Ascending aorta (tissue), 2 donors: ENCODE measurements at regions not wholly inside any gene's neighbourhood (a gene's known extent, or its start where the extent isn't known, plus 50 kb on each side); places are given as distances from the start of the nearest gene placed in this dataset.

Source experiments
- DNase-seq, 2 donors: peaks; one replicate each; pipeline ENCODE4 v3.0.0-alpha.2; 2019; ENCODE audit warnings: low spot score in 2 of 2
- H3K27ac ChIP-seq, 2 donors: fragments of 200-600 bp; sonication (generic); one replicate each; pipeline ENCODE4 v1.5.1; 2016 to 2017; ENCODE audit warnings: mild to moderate bottlenecking in 1 of 2
- H3K27me3 ChIP-seq: fragments of 200-600 bp; sonication (generic); one replicate; pipeline ENCODE4 v1.5.1; 2017
- H3K36me3 ChIP-seq, 2 donors: fragments of 200-600 bp; sonication (generic); one replicate each; pipeline ENCODE4 v1.5.1; 2016
- H3K4me1 ChIP-seq, 2 donors: fragments of 200-600 bp; sonication (generic); one replicate each; pipeline ENCODE4 v1.5.1; 2016 to 2017; ENCODE audit warnings: mild to moderate bottlenecking in 1 of 2
- H3K4me3 ChIP-seq, 2 donors: fragments of 200-600 bp; sonication (generic); one replicate each; pipeline ENCODE4 v1.5.1; 2016 to 2017; ENCODE audit warnings: mild to moderate bottlenecking in 1 of 2
- H3K9me3 ChIP-seq, 2 donors: fragments of 200-600 bp; sonication (generic); one replicate each; pipeline ENCODE4 v1.5.1; 2016
- CTCF ChIP-seq, 3 experiments: fragments of 200-600 bp in 2 of 3; fragments of 450-650 bp in 1 of 3; sonication (generic) in 2 of 3; IDR thresholded peaks; one replicate each; pipeline ENCODE4 v1.5.1; 2016 to 2019; ENCODE audit warnings: antibody characterized with exemption in 3 of 3, mild to moderate bottlenecking in 1 of 3, moderate library complexity in 1 of 3
- intact Hi-C: fragments of 100-400 bp; cut with DNase I; formaldehyde crosslinking; loops from one replicate; pipeline ENCODE4 v1.15.1; 2023

GRCh38 chr10:44295644-44296241, 89.2 kb downstream of the CXCL12 start:
- Histone ChIP-seq H3K36me3 (no peaks in the 10 kb centered on the region), H3K4me3 (no peak overlapping the region), H3K4me1 (peaks cover 6 to 17% of the 10 kb centered on the region in 2 donors), H3K27me3 (no peaks in the 10 kb centered on the region), H3K9me3 (no peaks in the 10 kb centered on the region), H3K27ac (peak overlapping the region in 1 of 2 donors; percentile 91)
- intact Hi-C loops: no loop called here
- DNase-seq: no peak
- TF ChIP-seq CTCF (IDR thresholded peaks at IDR 0.05): no peak

- Histone ChIP-seq H3K27ac (peak overlapping the region; percentile 82 to 91), H3K4me3 (no peak overlapping the region), H3K4me1 (peaks cover 6 to 17% of the 10 kb centered on the region in 2 donors), H3K36me3 (no peaks in the 10 kb centered on the region), H3K27me3 (no peaks in the 10 kb centered on the region), H3K9me3 (no peaks in the 10 kb centered on the region)
- intact Hi-C loops: no loop called here
- TF ChIP-seq CTCF (IDR thresholded peaks at IDR 0.05): no peak
- no peak for DNase-seq
Measured at GRCh38 chr10:44294726-44295412, 90.0 kb downstream of the CXCL12 start.

GRCh38 chr10:44293842-44294241, 91.1 kb downstream of the CXCL12 start:
- no peak for TF ChIP-seq CTCF (IDR thresholded peaks at IDR 0.05)
- Histone ChIP-seq H3K36me3 (no peaks in the 10 kb centered on the region), H3K4me1 (peaks cover 6 to 17% of the 10 kb centered on the region in 2 donors), H3K27ac (peak overlapping the region; percentile 82 to 91), H3K9me3 (no peaks in the 10 kb centered on the region), H3K27me3 (no peaks in the 10 kb centered on the region), H3K4me3 (peak overlapping the region in 1 of 2 donors; percentile 7)
- intact Hi-C loops: no loop called here
- DNase-seq: peak in 1 of 2 donors; percentile 84

- intact Hi-C loops: no loop called here
- Histone ChIP-seq H3K27ac (peak overlapping the region; percentile 82 to 91), H3K27me3 (no peaks in the 10 kb centered on the region), H3K4me1 (peaks cover 6 to 17% of the 10 kb centered on the region in 2 donors), H3K4me3 (peak overlapping the region in 1 of 2 donors; percentile 7), H3K9me3 (no peaks in the 10 kb centered on the region), H3K36me3 (no peaks in the 10 kb centered on the region)
- no peak for TF ChIP-seq CTCF (IDR thresholded peaks at IDR 0.05)
- DNase-seq: no peak
Measured at GRCh38 chr10:44293306-44293778, 91.6 kb downstream of the CXCL12 start.

- Histone ChIP-seq H3K4me1 (peaks cover 6 to 17% of the 10 kb centered on the region in 2 donors), H3K36me3 (no peaks in the 10 kb centered on the region), H3K27ac (no peak overlapping the region), H3K27me3 (no peaks in the 10 kb centered on the region), H3K4me3 (no peak overlapping the region), H3K9me3 (no peaks in the 10 kb centered on the region)
- no peak for TF ChIP-seq CTCF (IDR thresholded peaks at IDR 0.05)
- intact Hi-C loops: no loop called here
- no peak for DNase-seq
Measured at GRCh38 chr10:44292390-44293002, 92.4 kb downstream of the CXCL12 start.
